ENCODE measurements at regions not wholly inside any gene's neighbourhood (a gene's known extent, or its start where the extent isn't known, plus 50 kb on each side); places are given as distances from the start of the nearest gene placed in this dataset.
"Not testable (repeated sequence)": the region's sequence is repeated elsewhere in the genome, so short reads cannot be mapped to it uniquely, and the experiment has no call there.

GRCh38 chr4:12365869-12366268 lies 937.2 kb upstream of the HS3ST1 start:
- not testable (repeated sequence) for TF ChIP-seq CTCF, POLR2A (IDR thresholded peaks at IDR 0.05)

Measured in right lobe of liver (tissue), 4 donors.